ENCODE measurements at regions not wholly inside any gene's neighbourhood (a gene's known extent, or its start where the extent isn't known, plus 50 kb on each side); places are given as distances from the start of the nearest gene placed in this dataset.

DNA sequence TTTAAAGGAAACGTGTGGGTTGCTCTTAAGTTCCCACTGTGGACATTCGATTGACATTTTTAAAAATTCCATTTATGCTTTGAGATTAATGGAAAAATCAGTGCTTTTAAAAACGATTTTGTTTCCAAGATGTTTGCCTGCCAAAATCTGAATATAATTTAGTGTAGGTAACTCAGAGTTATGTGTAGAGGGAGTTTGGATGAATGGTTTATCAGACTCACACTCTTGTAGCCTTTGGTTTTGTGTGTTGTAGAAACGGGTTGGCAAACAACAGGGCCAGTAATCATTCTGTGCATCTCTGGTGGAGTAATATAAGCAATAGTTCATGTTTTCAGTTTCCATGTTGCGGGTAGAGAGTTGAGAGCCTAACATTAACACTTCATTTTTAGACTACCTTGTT is 140.6 kb downstream of the RPS12 start:
- no peak overlapping the region for H3K27ac ChIP-seq (ENCODE audit: insufficient read depth, low read length)
- H3K14ac ChIP-seq (replicated peaks; ENCODE audit: low read depth, low read length): no peak overlapping the region
- H3K18ac ChIP-seq (ENCODE audit: low read depth, low read length): no peak overlapping the region
- no peak overlapping the region for H3K4me3 ChIP-seq (ENCODE audit: insufficient read depth, low read depth, low read length)
- H2BK5ac ChIP-seq (ENCODE audit: low read depth, low read length, poor library complexity, severe bottlenecking): no peak overlapping the region
- H3K9ac ChIP-seq (ENCODE audit: low read depth, low read length): no peak overlapping the region
- BruUV-seq (replicated peaks): no TSS peak
- dilution Hi-C loops (cut with HindIII; ENCODE audit: low sequenced_read_pairs, unreplicated experiment) (no loop called here), intact Hi-C loops (cut with micrococcal nuclease) (no loop called here), in situ Hi-C loops (cut with MboI; ENCODE audit: low sequenced_read_pairs) (loop anchor here (25.0 kb wide), 1 partner anchor 957 kb away; no protein-coding TSS in a partner anchor)
- H4K20me1 ChIP-seq (ENCODE audit: insufficient read depth, low read length): no peaks in the 10 kb centered on the region
- POLR2A ChIA-PET (ENCODE audit: unreplicated experiment): interaction anchor here (0.7 kb wide), 1 partner anchor 43 kb away, joined by 23 read pairs; no protein-coding TSS in a partner anchor
- no peaks in the 10 kb centered on the region for H3K27me3 ChIP-seq (ENCODE audit: control insufficient read depth, insufficient read depth, low read length)
- no peak overlapping the region for H3K23ac ChIP-seq (ENCODE audit: low read depth, low read length)
- no peaks in the 10 kb centered on the region for H3K79me1 ChIP-seq (ENCODE audit: low read depth in 1 of 2, low read length in 2 of 2)
- no peak overlapping the region for H3K4me2 ChIP-seq (ENCODE audit: low read depth, low read length)
- 60% methylated on average over 1 of the region's 5 CpGs; no CpG with 5 or more reads in 1 of the 2 experiments for WGBS, 2 experiments (ENCODE audit: extremely low coverage in 2 of 2, insufficient read length in 1 of 2)
- H2BK20ac ChIP-seq (ENCODE audit: low read depth, low read length): no peak overlapping the region
- no peak overlapping the region for H2BK120ac ChIP-seq (ENCODE audit: low read depth, low read length)
- DNase-seq: no peak
- no peak overlapping the region for H2BK15ac ChIP-seq (ENCODE audit: low read depth, low read length)
- H2AK9ac ChIP-seq (replicated peaks; ENCODE audit: low read depth, low read length, poor library complexity): no peak overlapping the region
- H4K5ac ChIP-seq (ENCODE audit: low read depth, low read length): no peak overlapping the region
- no peak overlapping the region for H3K56ac ChIP-seq (ENCODE audit: extremely low read depth, insufficient read depth, low read length)
- no peak for ATAC-seq (ENCODE audit: low read depth)
- no peak overlapping the region for H3K4ac ChIP-seq (ENCODE audit: low read depth, low read length)
- H2AK5ac ChIP-seq (ENCODE audit: low read depth, low read length): no peak overlapping the region
- H4K8ac ChIP-seq (ENCODE audit: low read depth in 2 of 2, low read length in 2 of 2): no peak overlapping the region
- H3K9me3 ChIP-seq (ENCODE audit: control insufficient read depth, insufficient read depth, low read length): no peaks in the 10 kb centered on the region
- H4K91ac ChIP-seq (ENCODE audit: insufficient read depth, low read depth, low read length): no peak overlapping the region
- no peaks in the 10 kb centered on the region for H3K9me1 ChIP-seq (ENCODE audit: insufficient read depth, low read length)
- H3K4me1 ChIP-seq (ENCODE audit: control insufficient read depth, insufficient read depth, low read length): no peaks in the 10 kb centered on the region
- CTCF ChIA-PET: no interaction called here
- H3K36me3 ChIP-seq (ENCODE audit: control insufficient read depth, insufficient read depth, low read length): no peaks in the 10 kb centered on the region
- no peak overlapping the region for H2AFZ ChIP-seq (replicated peaks; ENCODE audit: low read length, poor library complexity)
- TF ChIP-seq, protein P1, sequence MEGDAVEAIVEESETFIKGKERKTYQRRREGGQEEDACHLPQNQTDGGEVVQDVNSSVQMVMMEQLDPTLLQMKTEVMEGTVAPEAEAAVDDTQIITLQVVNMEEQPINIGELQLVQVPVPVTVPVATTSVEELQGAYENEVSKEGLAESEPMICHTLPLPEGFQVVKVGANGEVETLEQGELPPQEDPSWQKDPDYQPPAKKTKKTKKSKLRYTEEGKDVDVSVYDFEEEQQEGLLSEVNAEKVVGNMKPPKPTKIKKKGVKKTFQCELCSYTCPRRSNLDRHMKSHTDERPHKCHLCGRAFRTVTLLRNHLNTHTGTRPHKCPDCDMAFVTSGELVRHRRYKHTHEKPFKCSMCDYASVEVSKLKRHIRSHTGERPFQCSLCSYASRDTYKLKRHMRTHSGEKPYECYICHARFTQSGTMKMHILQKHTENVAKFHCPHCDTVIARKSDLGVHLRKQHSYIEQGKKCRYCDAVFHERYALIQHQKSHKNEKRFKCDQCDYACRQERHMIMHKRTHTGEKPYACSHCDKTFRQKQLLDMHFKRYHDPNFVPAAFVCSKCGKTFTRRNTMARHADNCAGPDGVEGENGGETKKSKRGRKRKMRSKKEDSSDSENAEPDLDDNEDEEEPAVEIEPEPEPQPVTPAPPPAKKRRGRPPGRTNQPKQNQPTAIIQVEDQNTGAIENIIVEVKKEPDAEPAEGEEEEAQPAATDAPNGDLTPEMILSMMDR (conservative IDR thresholded peaks at IDR 0.05; ENCODE audit: low read depth, low read length): no peak
- TF ChIP-seq CEBPB (IDR thresholded peaks at IDR 0.05; ENCODE audit: low read depth, low read length) (no peak), MXI1 (IDR thresholded peaks at IDR 0.05; ENCODE audit: borderline replicate concordance, low read depth, low read length) (no peak)

Data from IMR-90 (cell line).